Renal cortex interstitium (tissue), 11 donors: ENCODE measurements at regions not wholly inside any gene's neighbourhood (a gene's known extent, or its start where the extent isn't known, plus 50 kb on each side); places are given as distances from the start of the nearest gene placed in this dataset.

Experiments used
- DNase-seq, 11 donors: peaks; one replicate each; pipeline ENCODE4 v3.0.0-alpha.2; 2013; ENCODE audit warnings: low read depth in 9 of 11, low spot score in 4 of 11; ENCODE audit errors: extremely low read depth in 1 of 11

DNA sequence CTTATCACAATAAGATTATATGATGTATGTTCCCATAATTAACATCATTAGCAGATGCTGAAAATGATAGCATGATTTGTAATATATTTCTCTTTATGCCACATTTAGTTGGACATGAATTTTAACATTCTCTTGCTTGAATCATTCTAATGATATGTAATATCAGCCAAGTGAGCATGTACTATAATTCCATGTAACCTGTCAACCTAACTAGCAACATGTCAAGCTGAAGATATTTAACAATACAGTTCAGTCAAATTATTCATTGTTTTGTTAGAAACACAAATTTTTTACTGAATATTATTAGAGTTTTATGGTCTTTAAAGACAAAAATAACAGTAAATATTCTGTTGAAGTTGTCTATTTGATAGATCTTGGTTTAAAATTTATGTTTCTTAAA lies 920.4 kb upstream of the PCDH10 start:
- DNase-seq: no peak

DNA sequence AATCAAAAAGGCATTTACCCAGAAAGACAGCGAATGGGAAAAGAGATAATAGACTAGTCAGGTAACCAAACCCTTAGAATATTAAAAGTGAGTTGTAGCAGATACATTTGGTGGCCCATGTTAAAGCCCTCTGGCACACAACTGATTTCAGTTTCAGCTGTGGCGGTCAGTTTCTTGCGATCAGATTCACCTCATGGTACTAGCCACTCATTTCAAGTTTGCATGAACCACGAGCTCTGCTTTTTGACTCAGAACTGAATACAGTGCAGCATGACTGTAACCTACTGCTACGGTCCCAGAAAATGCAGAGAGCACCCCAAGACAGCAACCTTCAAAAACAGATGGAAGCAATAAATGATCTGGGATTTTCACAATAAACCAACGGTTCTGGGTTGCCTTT lies 919.1 kb upstream of the PCDH10 start:
- DNase-seq: no peak

DNA sequence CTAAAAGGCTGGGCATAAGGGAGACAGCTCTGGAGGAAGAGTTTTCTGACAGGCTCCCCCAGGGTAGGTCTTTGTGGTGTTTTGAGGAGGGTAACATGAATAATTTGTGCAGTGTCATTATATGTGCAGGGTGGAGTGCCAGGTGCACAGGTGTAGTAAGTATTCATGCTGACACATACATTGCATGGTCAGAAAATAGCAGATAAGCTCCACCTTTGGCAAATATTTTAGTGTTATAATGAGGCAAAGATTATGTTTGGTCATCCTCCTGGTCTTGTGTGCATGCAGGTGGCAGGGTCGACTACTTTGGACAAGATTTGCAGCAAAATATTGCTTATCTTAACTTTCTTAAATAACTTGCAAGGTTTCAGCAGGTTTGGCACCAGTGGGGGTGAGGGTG lies 910.4 kb upstream of the PCDH10 start:
- no peak for DNase-seq

DNA sequence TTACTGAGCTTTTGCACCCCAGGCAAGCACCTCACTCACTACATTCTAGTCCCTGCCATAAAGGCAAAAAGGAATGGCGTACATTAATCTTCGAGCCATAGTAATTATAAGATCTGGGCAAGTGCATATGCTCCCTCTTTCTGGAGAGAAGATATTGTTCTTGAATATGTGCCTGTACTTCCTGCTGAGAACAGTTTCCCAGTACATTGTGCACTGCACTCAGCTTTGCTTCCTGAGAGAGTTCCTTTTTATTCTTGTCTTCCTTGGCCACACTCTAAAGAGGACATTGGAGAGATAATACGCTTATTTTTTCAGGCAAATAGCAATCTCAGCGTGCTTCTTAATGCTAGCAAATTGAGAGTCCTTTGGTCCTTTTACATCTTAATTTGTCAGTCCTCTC lies 909.0 kb upstream of the PCDH10 start:
- DNase-seq: no peak

DNA sequence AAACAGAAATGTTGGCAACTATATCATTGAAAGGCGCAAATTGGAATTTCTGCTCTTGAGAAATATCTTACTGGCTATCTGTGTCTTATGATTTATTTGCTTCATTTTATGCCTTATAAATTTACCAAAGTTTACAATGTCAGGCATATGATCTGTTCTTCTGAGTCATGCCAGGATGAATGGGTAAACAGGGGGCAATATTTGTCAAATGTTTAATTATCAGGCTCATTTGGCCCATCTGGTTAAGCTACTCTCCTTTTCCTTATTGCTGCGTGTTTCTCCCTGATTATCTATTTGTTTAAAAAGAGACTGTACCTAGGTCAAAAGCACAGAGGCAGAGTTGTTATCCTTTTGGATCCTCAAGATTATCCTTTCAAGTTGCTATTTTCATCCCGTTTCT lies 903.8 kb upstream of the PCDH10 start:
- DNase-seq: no peak

DNA sequence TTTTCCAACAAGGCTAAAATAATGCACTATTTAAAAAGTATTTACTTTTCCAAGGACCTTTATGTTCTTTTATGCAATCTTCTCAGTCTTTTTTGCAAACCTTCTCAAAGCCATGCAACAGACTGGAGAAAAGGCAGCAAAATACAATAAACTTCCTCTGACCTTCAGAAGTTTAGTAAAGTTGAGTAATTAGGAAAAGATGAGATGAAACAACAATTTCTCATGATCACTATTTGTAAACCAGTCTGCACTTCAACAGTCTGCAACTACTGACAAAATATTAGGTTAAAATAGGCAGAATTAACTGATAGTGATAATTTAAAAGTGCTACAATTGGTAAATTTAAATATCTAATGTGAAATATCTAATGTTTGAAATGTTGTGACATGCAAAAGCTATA lies 884.9 kb upstream of the PCDH10 start:
- no peak for DNase-seq

DNA sequence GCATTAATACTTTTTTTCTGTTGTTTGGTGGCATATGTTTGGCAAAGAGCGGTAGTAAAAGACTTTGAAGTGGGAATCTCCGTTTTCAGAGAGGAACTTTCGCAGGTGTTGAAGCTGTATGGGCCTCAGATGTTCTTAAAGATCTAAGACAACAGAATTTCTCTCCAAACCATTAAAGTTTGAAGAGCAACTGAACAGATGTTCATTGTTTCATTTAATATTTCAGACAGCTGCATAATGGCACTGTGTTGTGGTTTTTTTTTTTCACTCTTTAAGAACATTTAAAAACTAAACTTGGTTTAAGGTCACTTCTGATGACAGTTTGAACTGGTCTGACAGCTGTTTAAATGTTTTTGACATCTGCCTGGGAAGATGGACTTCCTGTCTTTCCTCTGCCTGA lies 882.7 kb upstream of the PCDH10 start:
- no peak for DNase-seq

DNA sequence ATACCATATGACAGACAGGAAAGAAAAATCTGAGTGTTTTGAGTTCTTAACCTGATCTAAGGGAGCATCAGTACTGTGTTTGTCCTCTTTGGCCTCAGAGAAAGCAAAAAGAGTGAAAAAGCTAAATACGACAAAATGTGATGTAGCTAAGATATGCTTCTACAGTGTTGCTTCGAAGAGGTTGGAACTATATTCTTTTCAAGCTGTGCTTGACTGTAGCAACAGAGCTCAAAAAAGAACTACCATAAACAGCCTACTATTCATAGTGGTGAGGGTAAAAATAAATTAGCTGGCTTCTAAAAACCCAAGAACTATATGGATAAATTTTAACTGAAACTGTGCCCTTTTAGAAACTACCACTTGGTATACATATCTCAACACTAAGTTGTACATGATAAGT lies 881.8 kb upstream of the PCDH10 start:
- DNase-seq: no peak

DNA sequence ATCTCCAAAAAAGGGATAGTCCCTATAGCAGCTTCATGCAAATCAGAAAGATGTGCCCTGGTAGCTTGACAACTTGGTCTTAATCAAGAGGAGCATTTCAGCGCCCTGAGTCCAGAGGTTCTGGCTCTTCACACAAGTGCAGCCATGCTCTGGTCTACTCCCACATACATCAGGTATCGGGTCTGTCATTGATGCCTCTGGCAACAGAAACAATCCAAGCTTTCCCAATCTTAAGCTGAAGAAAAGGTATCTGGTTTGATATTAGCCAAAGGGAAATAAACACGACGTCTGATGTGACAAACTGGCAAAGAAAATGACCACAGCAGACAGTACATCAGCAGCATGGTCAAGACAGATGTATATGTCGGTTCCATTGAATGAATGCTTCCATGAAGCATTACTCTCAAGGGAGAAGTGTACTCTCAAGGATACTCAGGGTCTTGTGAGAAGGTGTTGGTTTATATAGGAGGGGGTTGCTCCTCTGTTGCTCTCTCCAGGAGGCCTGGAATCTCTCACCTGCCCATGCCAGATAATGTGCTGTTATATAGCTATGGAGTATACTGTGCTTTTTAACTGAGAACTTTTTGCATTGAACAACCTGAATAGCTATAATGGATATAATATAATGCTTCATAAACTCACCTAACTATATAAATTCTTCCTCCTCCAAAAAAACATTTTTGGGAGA lies 879.6 kb upstream of the PCDH10 start:
- DNase-seq: no peak

DNA sequence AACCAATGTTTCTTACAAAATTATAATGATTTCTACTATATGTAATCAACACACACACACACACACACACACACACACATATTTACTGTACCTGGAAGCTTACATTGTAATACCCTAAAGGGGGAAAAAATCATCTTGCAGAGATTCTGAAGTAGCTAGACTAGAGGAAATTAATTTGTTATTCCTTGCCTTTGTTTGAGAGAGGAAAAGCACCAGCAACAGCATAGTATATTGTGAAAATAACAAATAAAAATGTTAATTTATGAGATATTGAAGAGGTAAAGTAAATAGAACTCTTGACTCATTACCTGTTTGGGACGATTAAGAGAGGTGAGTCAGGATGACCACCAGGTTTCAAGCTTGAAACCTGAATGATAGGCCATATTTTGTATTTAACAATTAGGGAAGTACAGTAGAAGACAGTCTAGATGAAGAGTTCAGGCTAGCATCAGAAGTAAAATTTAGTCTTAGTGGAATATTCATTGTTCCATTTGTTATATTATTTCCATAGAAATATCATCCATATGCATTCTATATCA lies 873.4 kb upstream of the PCDH10 start:
- no peak for DNase-seq

DNA sequence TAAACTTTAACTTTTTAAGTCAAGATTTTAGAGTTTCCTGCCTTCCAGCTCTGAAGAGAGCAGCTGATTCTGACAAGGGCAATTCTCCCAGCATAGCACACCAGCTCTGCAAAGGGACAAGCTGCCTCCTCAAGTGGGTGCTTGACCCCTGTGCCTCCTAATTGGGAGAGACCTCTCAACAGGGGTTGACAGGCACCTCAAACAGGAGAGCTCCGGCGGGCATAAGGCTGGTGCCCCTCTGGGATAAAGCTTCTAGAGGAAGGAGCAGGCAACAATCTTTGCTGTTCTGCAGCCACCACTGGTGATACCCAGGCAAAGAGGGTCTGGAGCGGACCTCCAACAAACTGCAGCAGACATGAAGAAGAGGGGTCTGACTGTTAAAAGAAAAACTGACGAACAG lies 872.9 kb upstream of the PCDH10 start:
- DNase-seq: no peak

DNA sequence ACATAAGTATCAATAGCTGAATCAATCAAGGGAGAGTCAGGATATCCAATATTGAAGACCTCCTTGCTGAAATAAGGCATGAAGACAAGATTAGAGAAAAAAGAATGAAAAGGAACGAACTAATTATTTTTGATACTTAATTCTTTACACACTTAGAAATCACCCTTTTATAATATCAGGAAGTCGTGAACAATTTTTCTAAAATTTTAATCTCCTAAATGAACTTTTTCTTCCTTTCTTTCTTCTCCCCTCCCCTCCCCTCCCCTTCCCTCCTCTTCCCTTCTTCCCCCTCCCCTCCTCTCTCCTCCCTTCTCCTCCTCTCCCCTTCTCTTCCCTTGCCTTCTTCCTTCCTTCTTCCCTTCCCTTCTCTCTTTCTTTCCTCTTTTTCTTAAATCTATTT lies 872.1 kb upstream of the PCDH10 start:
- DNase-seq: no peak

DNA sequence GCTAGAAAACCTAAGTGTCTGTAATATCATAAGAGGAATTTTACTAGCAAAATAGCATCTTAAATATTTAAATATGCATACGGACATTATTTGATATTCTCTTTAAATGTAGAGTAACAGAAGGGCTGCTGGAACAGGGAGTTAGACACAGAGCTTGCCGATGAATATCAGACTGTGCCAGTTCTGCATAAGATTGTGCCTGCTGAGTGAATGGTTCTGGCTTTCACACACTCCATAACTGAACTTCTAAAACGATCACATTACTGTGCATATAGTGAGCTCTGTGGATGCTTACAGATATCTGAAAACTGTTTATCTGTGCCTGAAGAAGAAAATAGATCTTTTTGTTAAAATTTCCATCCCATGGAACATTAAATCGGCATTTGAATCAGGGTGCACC lies 867.4 kb upstream of the PCDH10 start:
- no peak for DNase-seq

DNA sequence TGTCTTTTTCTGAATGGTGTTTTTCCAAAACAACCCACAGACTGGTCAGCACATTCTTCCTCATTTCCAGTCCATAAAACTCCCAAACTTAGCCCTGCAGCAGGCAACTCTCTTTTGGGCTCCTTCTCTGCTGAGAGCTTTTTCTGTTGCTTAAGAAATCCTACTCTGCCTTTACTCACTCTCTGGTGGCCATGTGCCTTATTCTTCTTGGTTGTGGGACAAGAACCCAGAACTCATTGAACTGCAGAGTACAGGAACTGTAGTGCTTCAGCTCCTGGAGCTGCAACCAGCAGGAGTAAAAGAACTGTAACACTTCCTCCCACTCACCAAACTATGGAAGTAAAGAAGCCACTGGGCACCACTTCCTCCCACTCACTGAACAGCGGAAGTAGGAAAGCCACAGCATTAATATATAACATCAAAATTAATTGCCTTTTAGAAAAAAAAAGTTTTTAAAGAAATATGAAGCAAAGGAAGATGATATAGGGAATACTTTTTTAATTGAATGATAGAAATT lies 864.1 kb upstream of the PCDH10 start:
- no peak for DNase-seq

DNA sequence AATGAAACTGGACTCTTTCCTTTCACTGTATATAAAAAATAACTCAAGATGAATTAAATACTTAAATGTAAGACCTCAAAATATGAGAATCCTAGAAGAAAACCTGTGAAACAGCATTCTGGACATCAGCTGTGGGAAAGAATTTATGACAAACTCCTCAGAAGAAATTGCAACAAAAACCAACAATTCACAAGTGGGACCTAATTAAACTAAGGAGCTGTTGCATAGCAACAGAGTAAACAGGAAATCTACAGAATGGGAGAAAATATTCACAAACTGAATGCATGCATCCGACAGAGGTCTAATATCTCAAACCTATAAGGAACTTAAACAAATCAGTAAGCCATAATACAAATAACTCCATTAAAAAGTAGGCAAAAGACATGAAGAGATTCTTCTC lies 851.7 kb upstream of the PCDH10 start:
- DNase-seq: peak in 6 of 11 donors; percentile 13 to 46 (median 28)

DNA sequence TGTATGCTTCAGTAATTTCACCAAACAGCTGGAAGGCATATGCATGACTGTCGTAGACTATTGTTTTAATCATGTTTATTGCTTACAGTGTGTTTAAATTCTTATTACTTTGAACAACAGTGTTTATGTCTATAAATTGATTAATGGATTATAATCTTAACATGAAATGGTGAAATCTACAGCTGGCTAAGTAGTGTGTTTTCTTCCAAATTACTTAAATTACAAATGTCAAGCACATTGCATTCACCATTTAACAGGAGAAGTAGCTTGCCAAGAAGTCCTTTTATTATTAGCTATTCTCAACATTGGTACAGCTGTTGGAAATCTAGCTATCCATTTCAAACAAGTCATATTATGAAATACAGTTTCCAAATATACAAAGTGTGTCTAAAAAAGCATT lies 849.3 kb upstream of the PCDH10 start:
- DNase-seq: peak in 7 of 11 donors; percentile 6 to 43 (median 15)

DNA sequence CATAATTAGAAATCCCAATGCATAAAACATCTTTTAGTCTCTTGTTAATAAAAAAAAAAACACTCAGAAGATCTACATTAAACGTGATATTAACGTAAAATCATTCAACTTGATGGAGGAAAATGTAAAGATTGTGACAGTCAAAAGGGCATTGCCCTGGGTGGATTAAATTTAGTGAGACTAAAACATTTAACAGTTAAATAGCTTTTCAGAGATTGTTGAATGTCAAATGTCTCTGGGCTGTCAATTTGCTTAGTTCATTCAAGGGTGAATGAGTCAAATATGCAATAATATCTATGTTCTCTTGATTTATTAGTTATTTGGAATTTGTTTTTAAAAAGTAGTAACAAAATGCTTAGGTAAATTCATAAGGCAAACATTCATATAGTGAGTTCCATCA lies 836.6 kb upstream of the PCDH10 start:
- DNase-seq: no peak

DNA sequence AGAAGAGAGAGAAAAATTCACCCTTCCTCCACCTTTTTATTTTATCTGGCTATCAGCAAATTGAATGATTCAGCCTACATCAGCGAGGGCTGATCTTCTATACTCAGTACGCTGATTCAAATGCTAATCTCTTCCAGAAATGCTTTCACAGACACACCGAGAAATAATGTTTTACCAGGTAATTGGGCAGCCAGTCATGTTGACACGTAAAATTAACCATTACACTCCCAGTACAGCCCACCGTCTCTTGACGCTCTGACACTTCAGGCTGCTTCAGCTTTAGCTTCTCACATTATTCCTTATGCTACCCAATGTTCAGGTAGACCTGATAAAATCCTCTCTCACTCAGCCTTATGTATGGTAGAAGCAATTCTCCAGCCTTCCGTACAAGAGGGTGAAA lies 835.2 kb upstream of the PCDH10 start:
- DNase-seq: no peak

DNA sequence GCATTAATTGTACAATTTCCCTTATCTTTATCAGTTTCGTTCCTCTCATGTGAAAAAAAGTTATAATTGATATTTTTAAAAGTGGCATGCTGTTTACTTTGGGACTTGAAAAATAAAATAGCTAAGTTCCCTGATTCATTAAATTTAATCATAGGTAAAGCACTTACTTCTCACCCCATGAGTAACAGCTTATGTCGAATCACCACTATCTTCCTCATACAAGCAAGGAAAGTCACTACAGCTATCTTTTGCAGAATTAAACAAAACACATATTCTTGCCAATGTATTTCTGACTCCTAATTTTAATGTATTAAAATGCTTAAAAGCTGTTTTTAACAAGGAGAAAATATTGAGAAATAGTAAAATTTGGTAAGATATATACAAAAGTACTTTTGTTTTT lies 832.4 kb upstream of the PCDH10 start:
- no peak for DNase-seq

DNA sequence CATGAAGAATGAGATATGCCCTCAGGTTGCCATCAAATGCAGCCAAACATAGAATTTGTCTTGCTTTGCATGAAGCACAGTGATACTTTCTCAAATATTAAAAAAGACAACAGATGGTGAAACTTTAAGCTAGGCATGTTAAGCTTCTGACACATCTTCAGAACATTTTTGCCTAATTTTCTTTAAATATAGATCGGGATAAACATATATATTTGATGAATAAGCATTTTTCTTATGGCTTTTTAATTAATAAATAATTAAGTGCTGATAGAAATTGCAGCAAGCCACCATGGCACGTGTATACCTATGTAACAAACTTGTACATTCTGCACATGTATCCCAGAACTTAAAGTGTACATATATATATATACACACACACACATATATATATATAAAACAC lies 831.2 kb upstream of the PCDH10 start:
- DNase-seq: no peak

DNA sequence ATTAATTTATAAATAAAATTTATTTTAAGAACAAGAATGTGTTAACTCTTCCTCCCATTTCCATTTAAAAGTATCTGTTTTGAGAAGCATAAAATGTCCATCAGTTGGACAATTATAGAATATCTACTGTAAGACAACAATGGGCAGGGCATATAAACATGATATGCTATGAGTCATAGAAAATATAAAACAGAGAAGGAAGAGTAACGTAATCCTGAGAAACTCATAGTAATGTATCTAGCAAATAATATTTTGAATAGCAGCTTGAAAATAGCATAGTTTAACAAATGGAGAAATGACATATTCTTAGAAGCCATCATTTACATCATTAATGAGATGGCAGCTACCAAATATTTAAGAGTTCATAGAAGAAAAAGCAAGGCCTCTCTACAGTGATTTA lies 820.3 kb upstream of the PCDH10 start:
- DNase-seq: no peak
